ENCODE measurements at regions not wholly inside any gene's neighbourhood (a gene's known extent, or its start where the extent isn't known, plus 50 kb on each side); places are given as distances from the start of the nearest gene placed in this dataset.
"Not testable (repeated sequence)": the region's sequence is repeated elsewhere in the genome, so short reads cannot be mapped to it uniquely, and the experiment has no call there.

DNA sequence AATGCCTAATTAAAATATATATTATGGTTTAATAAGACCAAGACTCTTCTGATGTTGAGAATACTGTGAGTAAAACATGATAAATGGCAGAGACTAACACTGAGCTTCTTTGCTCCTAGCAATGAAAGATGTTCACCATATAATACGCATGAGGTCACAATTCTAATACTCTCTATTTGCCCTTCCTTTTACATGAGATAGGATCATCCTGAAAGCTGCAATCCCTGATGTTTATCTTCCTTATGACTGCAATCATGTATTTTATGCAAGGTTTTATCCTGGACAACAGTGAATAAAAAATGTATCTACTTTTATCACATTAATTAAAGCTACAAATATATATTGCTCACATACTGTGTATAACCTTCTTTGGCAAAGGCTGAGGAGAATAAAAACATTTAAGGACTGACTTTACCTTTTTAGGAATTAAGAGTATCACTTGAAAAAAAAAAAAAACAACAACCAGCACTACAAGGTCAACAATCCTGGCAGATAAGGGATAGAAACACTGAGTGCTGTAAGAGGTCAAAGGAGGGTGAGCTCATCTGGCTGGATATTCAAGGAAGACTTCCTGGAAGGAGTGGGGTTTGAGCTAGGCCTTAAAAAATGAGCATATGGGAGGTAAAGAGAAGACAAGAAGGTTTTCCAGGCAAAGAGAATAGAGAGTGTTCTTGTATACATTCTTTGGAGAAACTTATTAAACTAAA lies 99.9 kb downstream of the AREG start:
- no peak for DNase-seq

GRCh38 chr4:74545448-74545847 lies 100.5 kb downstream of the AREG start:
- DNase-seq: no peak

GRCh38 chr4:74546057-74546456 lies 101.1 kb downstream of the AREG start:
- DNase-seq: no peak

GRCh38 chr4:74547042-74547441 lies 102.1 kb downstream of the AREG start:
- DNase-seq: no peak

DNA sequence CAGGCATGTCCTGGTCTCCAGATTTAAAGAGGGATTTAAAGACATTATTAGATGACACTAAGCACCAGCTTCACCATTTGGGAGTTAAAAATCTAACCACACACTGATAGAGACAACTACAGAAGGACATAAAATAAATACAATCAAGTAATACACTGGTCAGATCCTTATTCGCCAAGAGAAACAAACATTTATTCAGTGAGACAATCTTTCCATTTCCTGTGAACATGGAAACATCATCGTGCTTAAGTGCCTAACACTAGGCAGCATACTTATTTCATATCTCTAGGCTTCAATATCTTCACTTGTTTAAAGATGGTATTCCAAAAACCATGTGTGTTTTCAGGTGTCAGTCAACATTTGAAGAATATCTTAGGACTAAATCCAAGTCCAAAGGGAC lies 103.6 kb downstream of the AREG start:
- DNase-seq: no peak

- no peak for DNase-seq
These were observed 105.0 kb downstream of the AREG start for GRCh38 chr4:74549936-74550335.

- no peak for DNase-seq
These were observed 110.3 kb downstream of the AREG start for GRCh38 chr4:74555231-74555630.

DNA sequence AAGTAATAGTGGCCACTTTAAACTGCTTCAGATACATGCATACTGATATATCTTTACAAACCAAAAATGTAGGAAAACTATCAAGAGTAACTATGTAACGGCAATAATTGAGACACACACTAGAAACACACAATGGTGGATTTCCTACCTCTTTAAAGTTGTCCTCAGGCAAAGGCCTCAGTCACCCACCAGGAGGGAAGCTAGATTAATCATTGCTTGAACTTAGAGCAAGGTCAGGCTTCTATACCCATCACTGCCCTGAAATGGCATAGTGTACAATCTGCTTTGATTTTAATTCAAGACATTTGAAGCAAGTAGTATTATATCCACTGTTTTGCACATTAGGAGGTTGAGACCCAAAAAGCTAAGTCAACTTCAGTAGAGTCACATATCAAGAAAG lies 110.9 kb downstream of the AREG start:
- no peak for DNase-seq

- no peak for DNase-seq
These were observed 114.9 kb downstream of the AREG start for GRCh38 chr4:74559853-74560252.

DNA sequence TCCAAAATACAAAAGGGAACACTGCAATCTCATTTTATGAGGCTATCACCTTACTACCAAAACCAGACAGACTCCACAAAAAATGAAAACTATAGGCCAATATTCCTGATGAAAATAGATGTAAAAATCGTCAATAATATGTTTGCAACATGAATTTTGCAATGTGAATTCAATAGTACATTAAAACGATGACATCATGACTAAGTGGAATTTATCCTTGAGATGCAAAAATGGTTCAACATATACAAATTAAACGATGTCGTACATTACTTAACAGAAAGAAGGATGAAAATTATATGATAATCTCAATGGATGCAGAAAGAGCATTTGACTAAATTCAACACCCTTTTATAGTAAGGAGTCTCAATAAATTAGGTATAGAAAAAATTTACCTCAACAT lies 123.0 kb downstream of the AREG start:
- no peak for DNase-seq

GRCh38 chr4:74570095-74570494 lies 125.2 kb downstream of the AREG start:
- DNase-seq: no peak

- no peak for DNase-seq
These were observed 133.4 kb downstream of the AREG start for GRCh38 chr4:74578329-74578728.

DNA sequence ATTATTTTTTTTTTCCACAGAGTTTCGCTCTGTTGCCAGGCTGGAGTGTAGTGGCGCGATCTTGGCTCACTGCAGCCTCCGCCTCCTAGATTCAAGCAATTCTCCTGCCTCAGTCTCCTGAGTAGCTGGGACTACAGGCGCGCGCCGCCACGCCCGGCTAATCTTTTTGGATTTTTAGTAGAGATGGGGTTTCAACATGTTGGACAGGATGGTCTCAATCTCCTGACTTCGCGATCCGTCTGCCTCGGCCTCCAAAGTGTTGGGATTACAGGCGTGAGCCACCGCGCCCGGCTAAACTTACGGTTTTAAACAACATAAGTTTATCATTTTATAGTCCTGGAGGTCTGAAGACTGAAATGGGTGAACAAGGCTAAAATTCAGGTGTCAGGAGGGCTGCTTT lies 133.9 kb downstream of the AREG start:
- not testable (repeated sequence) for DNase-seq

GRCh38 chr4:74583089-74583700 lies 138.3 kb downstream of the AREG start:
- DNase-seq: no peak

DNA sequence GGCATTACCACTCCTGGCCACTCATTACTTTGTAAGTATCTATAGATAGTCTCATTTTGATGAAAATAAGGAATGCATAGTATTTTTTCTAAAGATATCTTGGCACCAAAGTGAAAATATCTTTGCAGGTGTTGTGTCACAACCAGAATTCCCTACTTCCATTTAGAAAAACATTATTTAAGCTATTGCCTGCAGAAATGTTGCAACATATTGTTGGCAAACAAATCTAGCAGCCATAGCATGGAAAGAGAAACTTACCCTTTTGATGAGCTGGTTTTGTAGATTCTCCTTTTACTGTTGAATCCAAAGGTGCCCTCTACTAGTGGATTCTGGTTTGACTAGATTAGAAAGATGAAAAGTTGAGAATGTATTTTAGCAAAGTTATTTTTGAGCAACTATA lies 138.8 kb downstream of the AREG start:
- no peak for DNase-seq

DNA sequence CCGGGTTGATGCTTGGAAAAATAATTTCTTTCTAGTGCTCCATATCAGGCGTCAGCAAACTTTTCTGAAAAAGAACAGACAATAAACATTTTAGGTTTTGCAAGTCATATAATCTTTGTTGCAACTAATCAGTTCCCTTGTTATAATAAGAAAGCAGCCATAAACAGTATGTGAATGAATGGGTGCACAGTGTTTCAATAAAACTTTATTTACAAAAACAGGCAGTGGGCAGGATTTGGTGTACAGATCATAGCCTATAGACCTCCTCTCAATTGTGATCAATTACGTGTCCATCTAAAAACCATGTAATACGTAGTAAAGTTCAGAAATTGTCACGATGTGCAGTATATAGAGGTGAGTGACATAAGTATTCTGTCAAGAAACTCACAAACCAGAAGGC lies 143.4 kb downstream of the AREG start:
- DNase-seq: no peak

GRCh38 chr4:74590476-74590875 lies 145.5 kb downstream of the AREG start:
- no peak for DNase-seq

DNA sequence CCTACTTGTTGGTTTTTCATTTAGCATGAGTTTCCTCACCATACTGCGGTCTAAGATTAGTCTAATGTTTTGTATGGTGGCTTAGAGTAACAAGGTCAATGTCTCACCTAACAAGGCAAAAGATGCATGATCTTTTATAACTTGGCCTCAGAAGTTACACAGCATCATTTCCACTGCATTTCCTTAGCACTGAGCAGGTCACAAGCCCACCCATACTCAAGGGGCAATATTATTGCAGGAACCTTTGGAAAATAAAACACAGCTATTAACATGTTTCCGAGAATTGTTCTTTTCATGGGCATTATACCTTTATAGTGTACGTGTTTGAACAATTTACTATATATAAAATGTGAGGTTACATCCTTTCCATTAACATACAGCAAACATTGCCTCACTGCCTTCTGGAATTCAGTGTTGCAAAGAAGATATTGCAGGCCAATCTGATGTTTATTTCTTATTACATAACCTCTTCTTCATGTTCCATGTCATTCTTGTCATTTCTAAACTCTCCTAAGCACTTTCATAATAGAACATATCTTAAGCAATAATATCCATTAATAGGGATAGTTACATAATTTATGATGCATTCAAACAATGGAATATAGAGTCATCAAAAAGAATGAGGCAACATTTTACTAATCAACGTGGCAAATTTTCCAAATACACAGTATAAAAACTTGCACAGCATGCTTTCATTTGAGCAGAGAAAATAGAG lies 153.8 kb downstream of the AREG start:
- no peak for DNase-seq

GRCh38 chr4:74603186-74603585 lies 158.2 kb downstream of the AREG start:
- DNase-seq: no peak

GRCh38 chr4:74608151-74608949 lies 163.4 kb downstream of the AREG start:
- DNase-seq: no peak

- DNase-seq: no peak
These were observed 165.6 kb downstream of the AREG start for GRCh38 chr4:74610491-74610890.

- no peak for DNase-seq
These were observed 167.9 kb downstream of the AREG start for GRCh38 chr4:74612837-74613236.

DNA sequence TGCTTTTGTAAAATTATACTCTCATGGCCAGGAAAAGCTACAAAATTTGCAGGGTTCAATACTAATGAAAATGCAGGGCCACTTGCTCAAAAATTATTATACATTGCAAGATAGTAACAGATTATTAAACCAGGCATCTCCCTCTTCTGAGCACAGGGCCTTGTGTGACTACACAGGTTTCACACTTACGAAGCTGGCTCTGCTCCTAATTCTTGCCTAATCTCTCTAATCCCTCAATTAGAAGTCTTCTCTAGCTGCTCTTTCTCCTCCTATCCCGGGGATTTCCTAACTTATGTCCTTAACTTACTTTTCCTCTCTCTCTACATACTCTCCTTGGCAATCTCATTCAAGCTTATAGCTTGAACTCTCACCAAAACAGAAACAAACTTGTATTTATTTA lies 168.3 kb downstream of the AREG start:
- DNase-seq: no peak

- no peak for DNase-seq
These were observed 170.5 kb downstream of the AREG start for GRCh38 chr4:74615411-74615810.

Measured in NCI-H187 treated with DMSO at 0.1 percent for 48 hours (cell line).